Neural crest cell (in vitro differentiated cells): ENCODE measurements at regions not wholly inside any gene's neighbourhood (a gene's known extent, or its start where the extent isn't known, plus 50 kb on each side); places are given as distances from the start of the nearest gene placed in this dataset.
"Not testable (repeated sequence)": the region's sequence is repeated elsewhere in the genome, so short reads cannot be mapped to it uniquely, and the experiment has no call there.

Experiments
- DNase-seq: peaks from one replicate; pipeline ENCODE4 v3.0.0; 2021; ENCODE audit warnings: low read depth, mixed read lengths, low spot score
- H3K27ac Mint-ChIP-seq: one replicate; pipeline ENCODE4 v1.8.0; 2021; ENCODE audit warnings: mild to moderate bottlenecking, mixed read lengths; ENCODE audit not compliant: unreplicated experiment
- H3K27me3 Mint-ChIP-seq: 2 replicates; pipeline ENCODE4 v1.8.0; 2021; ENCODE audit warnings: low read depth, mild to moderate bottlenecking, mixed read lengths
- H3K36me3 Mint-ChIP-seq: 2 replicates; pipeline ENCODE4 v1.8.0; 2021; ENCODE audit warnings: low read depth, mild to moderate bottlenecking, mixed read lengths
- H3K4me1 Mint-ChIP-seq: 2 replicates; pipeline ENCODE4 v1.8.0; 2021; ENCODE audit warnings: mixed read lengths
- H3K4me3 Mint-ChIP-seq: one replicate; pipeline ENCODE4 v1.8.0; 2021; ENCODE audit warnings: mild to moderate bottlenecking, mixed read lengths
- H3K9me3 Mint-ChIP-seq: 2 replicates; pipeline ENCODE4 v1.8.0; 2021; ENCODE audit warnings: mixed read lengths
- CTCF ChIP-seq: fragments of 200-600 bp; sonication (generic); conservative IDR thresholded peaks from 2 replicates; pipeline ENCODE4 v1.5.0; 2021; ENCODE audit warnings: antibody characterized with exemption, mild to moderate bottlenecking

DNA sequence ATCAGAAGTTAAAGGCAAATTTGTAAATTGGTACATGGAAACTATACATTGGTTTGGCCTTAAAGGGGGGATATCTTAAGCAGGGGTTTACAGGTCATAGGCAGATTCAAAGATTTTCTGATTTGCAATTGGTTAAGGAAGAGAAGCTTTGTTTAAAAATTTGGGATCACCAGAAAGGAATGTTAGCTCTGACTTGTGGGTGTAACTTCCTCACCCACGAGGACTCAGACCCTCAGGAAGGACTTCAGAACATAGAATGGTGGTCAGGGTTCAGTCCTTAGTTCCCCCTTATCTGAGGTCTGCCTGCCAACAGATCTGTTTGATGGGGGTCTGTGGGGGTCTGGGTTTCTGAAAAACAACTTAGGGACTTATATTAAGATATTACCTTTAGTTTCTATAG is 427.4 kb upstream of the DIPK2B start:
- H3K9me3 Mint-ChIP-seq, result peaks cover 33% of the 10 kb centered on the region
- no peak overlapping the region for H3K27ac Mint-ChIP-seq
- no peaks in the 10 kb centered on the region for H3K27me3 Mint-ChIP-seq
- H3K36me3 Mint-ChIP-seq, result peaks cover 8% of the 10 kb centered on the region
- H3K4me1 Mint-ChIP-seq, result no peaks in the 10 kb centered on the region
- no peak for TF ChIP-seq CTCF
- H3K4me3 Mint-ChIP-seq, result no peak overlapping the region
- no peak for DNase-seq

- no peak overlapping the region for H3K4me3 Mint-ChIP-seq
- no peaks in the 10 kb centered on the region for H3K27me3 Mint-ChIP-seq
- no peaks in the 10 kb centered on the region for H3K4me1 Mint-ChIP-seq
- peaks cover 5% of the 10 kb centered on the region for H3K36me3 Mint-ChIP-seq
- peaks cover 24% of the 10 kb centered on the region for H3K9me3 Mint-ChIP-seq
- TF ChIP-seq CTCF, result no peak
- no peak for DNase-seq
- no peak overlapping the region for H3K27ac Mint-ChIP-seq
These were observed 422.6 kb upstream of the DIPK2B start for GRCh38 chrX:45623266-45623665.

GRCh38 chrX:45622538-45622937 is 421.9 kb upstream of the DIPK2B start:
- Mint-ChIP-seq H3K27me3 (no peaks in the 10 kb centered on the region), H3K4me3 (no peak overlapping the region), H3K36me3 (peaks cover 5% of the 10 kb centered on the region), H3K4me1 (no peaks in the 10 kb centered on the region), H3K9me3 (peaks cover 22% of the 10 kb centered on the region), H3K27ac (no peak overlapping the region)
- DNase-seq, result no peak
- TF ChIP-seq CTCF, result no peak

- DNase-seq, result no peak
- Mint-ChIP-seq H3K36me3 (peaks cover 5% of the 10 kb centered on the region), H3K27me3 (no peaks in the 10 kb centered on the region), H3K4me3 (no peak overlapping the region), H3K4me1 (no peaks in the 10 kb centered on the region), H3K27ac (no peak overlapping the region), H3K9me3 (peaks cover 18% of the 10 kb centered on the region)
- TF ChIP-seq CTCF, result no peak
These were observed 421.4 kb upstream of the DIPK2B start for GRCh38 chrX:45622042-45622423.

GRCh38 chrX:45621376-45622041 is 420.8 kb upstream of the DIPK2B start:
- no peak for TF ChIP-seq CTCF
- Mint-ChIP-seq H3K27ac (no peak overlapping the region), H3K9me3 (peaks cover 17% of the 10 kb centered on the region), H3K4me1 (no peaks in the 10 kb centered on the region), H3K27me3 (no peaks in the 10 kb centered on the region), H3K36me3 (peaks cover 5% of the 10 kb centered on the region), H3K4me3 (no peak overlapping the region)
- no peak for DNase-seq

- no peak for TF ChIP-seq CTCF
- no peak overlapping the region for H3K27ac Mint-ChIP-seq
- peaks cover 8% of the 10 kb centered on the region for H3K9me3 Mint-ChIP-seq
- no peaks in the 10 kb centered on the region for H3K4me1 Mint-ChIP-seq
- peaks cover 2% of the 10 kb centered on the region for H3K36me3 Mint-ChIP-seq
- no peaks in the 10 kb centered on the region for H3K27me3 Mint-ChIP-seq
- DNase-seq, result no peak
- no peak overlapping the region for H3K4me3 Mint-ChIP-seq
These were observed 418.6 kb upstream of the DIPK2B start for GRCh38 chrX:45619290-45619689.

GRCh38 chrX:45615591-45615990 is 414.9 kb upstream of the DIPK2B start:
- H3K4me1 Mint-ChIP-seq, H3K27ac Mint-ChIP-seq, H3K4me3 Mint-ChIP-seq, H3K36me3 Mint-ChIP-seq, DNase-seq, H3K27me3 Mint-ChIP-seq: not testable (repeated sequence)
- peaks cover 14% of the 10 kb centered on the region for H3K9me3 Mint-ChIP-seq
